ENCODE measurements at regions not wholly inside any gene's neighbourhood (a gene's known extent, or its start where the extent isn't known, plus 50 kb on each side); places are given as distances from the start of the nearest gene placed in this dataset.

- TF ChIP-seq EZH2 (IDR thresholded peaks at IDR 0.05; ENCODE audit: low read depth, unreplicated experiment) (no peak), CTCF (conservative IDR thresholded peaks at IDR 0.05; ENCODE audit: low read depth in 2 of 2) (no peak), ETS1 (IDR thresholded peaks at IDR 0.05) (no peak), STAT1 (IDR thresholded peaks at IDR 0.05; ENCODE audit: unreplicated experiment) (no peak), POLR2AphosphoS5 (IDR thresholded peaks at IDR 0.05; ENCODE audit: low read depth) (no peak), NANOG (IDR thresholded peaks at IDR 0.05; ENCODE audit: borderline replicate concordance) (no peak)
Measured at GRCh38 chr5:142422429-142422828, 97.6 kb upstream of the SPRY4 start.
